Peyer's patch (tissue), 4 donors: ENCODE measurements at regions not wholly inside any gene's neighbourhood (a gene's known extent, or its start where the extent isn't known, plus 50 kb on each side); places are given as distances from the start of the nearest gene placed in this dataset.
"Not testable (repeated sequence)": the region's sequence is repeated elsewhere in the genome, so short reads cannot be mapped to it uniquely, and the experiment has no call there.

Experiments used
- DNase-seq, 3 donors: peaks; one replicate each; pipeline ENCODE4 v3.0.0-alpha.2; 2017 to 2019
- H3K27ac ChIP-seq, 4 donors: fragments of 200-600 bp; sonication (generic); one replicate each; pipeline ENCODE4 v1.5.1; 2016 to 2019
- H3K27me3 ChIP-seq, 2 donors: fragments of 200-600 bp; sonication (generic); one replicate each; pipeline ENCODE4 v1.5.1; 2019
- H3K36me3 ChIP-seq, 3 donors: fragments of 200-600 bp; sonication (generic); one replicate each; pipeline ENCODE4 v1.5.1; 2016 to 2019
- H3K4me1 ChIP-seq, 4 donors: fragments of 200-600 bp; sonication (generic); one replicate each; pipeline ENCODE4 v1.5.1; 2016 to 2019
- H3K4me3 ChIP-seq, 4 donors: fragments of 200-600 bp; sonication (generic); 1 replicate in 3 of 4; 2 replicates in 1 of 4; pipeline ENCODE4 v1.5.1; 2016 to 2019; ENCODE audit warnings: mild to moderate bottlenecking in 1 of 4
- H3K9me3 ChIP-seq, 4 donors: fragments of 200-600 bp; sonication (generic); one replicate each; pipeline ENCODE4 v1.5.1; 2016 to 2019; ENCODE audit warnings: mild to moderate bottlenecking in 1 of 4
- CTCF ChIP-seq, 6 experiments: fragments of 450-650 bp in 4 of 6; fragments of 200-600 bp in 2 of 6; sonication (generic) in 1 of 6; IDR thresholded peaks; one replicate each; pipeline ENCODE4 v1.5.1; 2017 to 2019; ENCODE audit warnings: antibody characterized with exemption in 6 of 6, mild to moderate bottlenecking in 3 of 6, moderate library complexity in 1 of 6
- POLR2A ChIP-seq, 2 donors: fragments of 450-650 bp; IDR thresholded peaks; one replicate each; pipeline ENCODE4 v1.5.1; 2017; ENCODE audit warnings: antibody characterized with exemption in 2 of 2, mild to moderate bottlenecking in 2 of 2, moderate library complexity in 2 of 2

GRCh38 chrX:94686071-94686470 is 1012.1 kb downstream of the FAM133A start:
- no peak overlapping the region for H3K27ac ChIP-seq
- DNase-seq = no peak
- H3K36me3 ChIP-seq = no peaks in the 10 kb centered on the region
- TF ChIP-seq CTCF (IDR thresholded peaks at IDR 0.05) (no peak), POLR2A (IDR thresholded peaks at IDR 0.05) (no peak)
- H3K4me3 ChIP-seq = no peak overlapping the region
- no peaks in the 10 kb centered on the region for H3K27me3 ChIP-seq
- H3K9me3 ChIP-seq = no peaks in the 10 kb centered on the region
- no peaks in the 10 kb centered on the region for H3K4me1 ChIP-seq

GRCh38 chrX:94695910-94696309 is 1021.9 kb downstream of the FAM133A start:
- no peaks in the 10 kb centered on the region for H3K27me3 ChIP-seq
- H3K4me3 ChIP-seq = no peak overlapping the region
- H3K4me1 ChIP-seq = no peaks in the 10 kb centered on the region
- DNase-seq = no peak
- no peaks in the 10 kb centered on the region for H3K36me3 ChIP-seq
- no peak for TF ChIP-seq POLR2A (IDR thresholded peaks at IDR 0.05)
- no peak for TF ChIP-seq CTCF (IDR thresholded peaks at IDR 0.05)
- H3K27ac ChIP-seq = no peak overlapping the region
- H3K9me3 ChIP-seq = no peaks in the 10 kb centered on the region

- not testable (repeated sequence) for H3K4me3 ChIP-seq, H3K9me3 ChIP-seq, H3K36me3 ChIP-seq, DNase-seq, H3K27me3 ChIP-seq, H3K4me1 ChIP-seq, H3K27ac ChIP-seq
These were observed 1030.6 kb downstream of the FAM133A start for GRCh38 chrX:94704348-94705256.

- H3K4me1 ChIP-seq = no peaks in the 10 kb centered on the region
- no peak overlapping the region for H3K27ac ChIP-seq
- TF ChIP-seq CTCF (IDR thresholded peaks at IDR 0.05) = no peak
- no peaks in the 10 kb centered on the region for H3K9me3 ChIP-seq
- DNase-seq = no peak
- no peak overlapping the region for H3K4me3 ChIP-seq
- no peaks in the 10 kb centered on the region for H3K36me3 ChIP-seq
- no peaks in the 10 kb centered on the region for H3K27me3 ChIP-seq
These were observed 1047.4 kb downstream of the FAM133A start for GRCh38 chrX:94721386-94721785.

- Histone ChIP-seq H3K36me3 (no peaks in the 10 kb centered on the region), H3K27me3 (no peaks in the 10 kb centered on the region), H3K9me3 (no peaks in the 10 kb centered on the region), H3K4me1 (no peaks in the 10 kb centered on the region), H3K27ac (no peak overlapping the region), H3K4me3 (no peak overlapping the region)
- no peak for DNase-seq
- no peak for TF ChIP-seq CTCF (IDR thresholded peaks at IDR 0.05)
- no peak for TF ChIP-seq POLR2A (IDR thresholded peaks at IDR 0.05)
These were observed 1048.6 kb downstream of the FAM133A start for GRCh38 chrX:94722578-94722977.

- Histone ChIP-seq H3K4me1 (no peaks in the 10 kb centered on the region), H3K9me3 (no peaks in the 10 kb centered on the region), H3K27ac (no peak overlapping the region), H3K27me3 (no peaks in the 10 kb centered on the region), H3K4me3 (no peak overlapping the region), H3K36me3 (no peaks in the 10 kb centered on the region)
- no peak for TF ChIP-seq CTCF (IDR thresholded peaks at IDR 0.05)
- TF ChIP-seq POLR2A (IDR thresholded peaks at IDR 0.05) = no peak
- DNase-seq = no peak
These were observed 1068.8 kb downstream of the FAM133A start for GRCh38 chrX:94742772-94743171.
